Brain pericyte (primary cell): ENCODE measurements at regions not wholly inside any gene's neighbourhood (a gene's known extent, or its start where the extent isn't known, plus 50 kb on each side); places are given as distances from the start of the nearest gene placed in this dataset.
"Not testable (repeated sequence)": the region's sequence is repeated elsewhere in the genome, so short reads cannot be mapped to it uniquely, and the experiment has no call there.

Source experiments
- DNase-seq: peaks from one replicate; pipeline ENCODE4 v3.0.0-alpha.2; 2012; ENCODE audit warnings: low read depth, low spot score

DNA sequence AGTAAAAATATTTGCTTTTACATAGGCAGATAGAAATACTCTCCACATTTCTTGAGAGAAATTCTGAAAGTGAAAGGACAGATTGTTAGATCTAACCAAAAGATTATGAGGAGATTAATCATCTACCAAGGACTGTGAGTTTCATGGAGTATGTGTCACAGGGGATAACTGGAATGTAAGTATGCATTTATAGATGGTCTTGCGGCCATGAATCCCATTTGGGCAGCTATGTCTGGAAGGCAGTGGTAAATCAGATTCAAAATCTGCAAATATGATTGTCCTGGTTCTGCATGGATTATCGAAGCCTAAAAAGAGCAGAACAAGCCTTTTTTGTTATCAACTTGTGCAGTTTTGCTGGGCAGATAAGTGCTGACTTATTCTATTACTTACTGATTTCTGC is 293.8 kb downstream of the RFPL4B start:
- no peak for DNase-seq

DNA sequence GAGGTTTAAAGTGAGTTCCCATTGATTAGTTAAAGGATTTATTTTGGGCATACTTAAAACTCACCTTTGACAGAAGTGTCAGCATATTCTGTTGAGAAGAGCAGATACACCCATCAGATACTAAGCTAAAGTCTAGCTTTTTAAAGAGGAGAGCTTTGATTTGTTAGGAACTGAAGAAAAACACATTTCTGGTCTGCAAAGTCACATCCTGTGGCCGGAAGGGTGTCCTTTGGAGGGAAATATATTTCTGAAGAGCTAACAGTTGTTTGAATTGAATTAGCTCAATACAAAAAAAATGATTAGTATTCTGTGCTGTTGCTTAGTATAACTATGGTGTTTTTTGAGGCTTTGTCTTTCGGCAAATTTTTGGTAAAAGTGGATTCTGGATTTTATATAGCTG is 302.7 kb downstream of the RFPL4B start:
- DNase-seq: no peak

DNA sequence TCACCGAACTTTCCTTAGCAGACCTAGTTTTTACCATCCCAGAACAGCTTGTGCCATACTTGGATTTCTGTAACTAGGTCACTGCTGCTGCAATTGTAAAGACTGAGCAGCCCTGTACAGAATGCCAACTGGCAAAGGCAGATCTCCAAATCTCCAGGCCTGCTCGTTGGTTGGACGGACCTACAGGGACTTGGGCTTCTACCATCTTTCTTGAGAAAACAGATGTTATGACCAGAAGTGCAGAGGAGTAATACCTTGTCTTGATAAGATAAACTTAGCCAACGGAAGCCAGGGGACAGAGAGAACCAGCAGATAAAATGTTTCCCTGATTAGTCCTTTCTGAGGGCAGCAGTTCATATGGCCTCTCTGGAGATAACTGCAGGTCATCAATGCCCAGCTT is 304.1 kb downstream of the RFPL4B start:
- DNase-seq: no peak

DNA sequence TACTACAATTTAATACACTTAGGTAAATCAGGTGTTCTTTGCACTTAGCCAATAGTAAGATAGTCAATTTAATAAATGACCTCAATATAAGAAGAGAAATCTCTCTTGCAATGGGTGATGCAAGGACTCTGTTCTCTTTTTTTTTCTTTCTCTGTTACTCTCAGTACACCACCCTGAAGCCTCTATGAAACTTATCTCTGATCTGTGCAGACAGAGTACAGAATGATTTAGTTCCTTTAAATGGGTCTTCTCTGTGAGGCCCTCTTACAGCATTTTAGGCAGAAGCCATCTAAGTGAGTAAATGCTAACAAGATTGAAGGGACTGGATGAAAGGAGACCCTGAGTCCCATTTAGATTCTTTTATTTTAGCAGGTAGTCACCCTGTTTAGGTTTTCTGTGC is 312.8 kb downstream of the RFPL4B start:
- DNase-seq: no peak

DNA sequence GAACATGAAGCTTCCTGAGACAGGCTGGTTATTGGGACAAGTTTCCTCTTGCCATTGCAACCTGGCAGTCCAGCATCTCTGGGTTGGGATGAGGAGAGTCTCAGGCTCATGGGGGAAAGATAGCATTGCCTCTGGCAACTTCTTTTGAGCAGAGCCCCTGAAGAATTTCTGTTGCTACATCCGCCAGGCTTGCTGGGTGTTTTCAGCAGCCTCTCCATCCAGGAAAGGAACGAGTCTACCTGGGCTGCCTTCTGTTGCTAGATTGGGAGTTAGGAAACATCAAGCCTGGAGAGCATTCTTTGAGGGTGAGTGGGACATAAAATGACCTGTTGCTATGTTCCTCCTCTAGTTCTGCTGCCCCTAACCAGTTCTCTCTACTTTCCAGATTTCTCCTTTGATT is 313.5 kb downstream of the RFPL4B start:
- DNase-seq: no peak

DNA sequence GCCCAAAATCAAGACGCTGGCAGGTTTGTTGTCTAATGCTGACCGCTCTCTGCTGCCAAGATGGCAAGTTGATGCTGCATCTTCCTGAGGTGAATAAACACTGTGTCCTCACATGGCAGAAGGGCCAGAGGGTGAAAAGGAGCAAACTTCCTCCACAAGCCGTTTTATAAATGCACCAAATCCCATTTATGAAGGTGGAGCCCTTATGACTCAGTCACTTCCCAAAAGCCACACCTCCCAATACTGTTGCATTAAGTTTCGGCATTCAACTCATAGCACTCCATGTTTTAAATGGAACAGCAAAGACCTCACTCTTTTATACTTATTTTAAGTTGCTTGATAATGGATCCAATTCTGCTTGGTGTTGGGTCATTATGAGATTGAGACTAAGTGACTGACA is 316.6 kb downstream of the RFPL4B start:
- no peak for DNase-seq

DNA sequence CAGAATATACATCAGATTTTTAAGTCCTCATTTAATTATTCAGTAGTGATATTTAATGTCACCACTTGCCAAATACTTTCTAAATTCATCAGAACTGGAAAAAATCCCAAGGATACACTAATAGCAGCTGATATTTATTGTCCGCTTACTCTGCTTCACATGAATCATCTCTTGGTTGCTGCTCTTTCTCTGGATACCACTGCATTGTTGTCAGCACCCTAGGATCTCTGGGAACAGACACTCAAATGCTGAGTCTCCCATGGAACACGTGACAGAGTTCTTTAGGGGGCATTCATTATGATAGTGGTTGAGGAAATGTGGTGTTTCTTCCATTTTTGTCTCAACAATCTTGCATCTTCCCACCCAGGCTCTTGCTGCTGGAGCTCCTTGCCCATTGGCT is 318.0 kb downstream of the RFPL4B start:
- DNase-seq: no peak

DNA sequence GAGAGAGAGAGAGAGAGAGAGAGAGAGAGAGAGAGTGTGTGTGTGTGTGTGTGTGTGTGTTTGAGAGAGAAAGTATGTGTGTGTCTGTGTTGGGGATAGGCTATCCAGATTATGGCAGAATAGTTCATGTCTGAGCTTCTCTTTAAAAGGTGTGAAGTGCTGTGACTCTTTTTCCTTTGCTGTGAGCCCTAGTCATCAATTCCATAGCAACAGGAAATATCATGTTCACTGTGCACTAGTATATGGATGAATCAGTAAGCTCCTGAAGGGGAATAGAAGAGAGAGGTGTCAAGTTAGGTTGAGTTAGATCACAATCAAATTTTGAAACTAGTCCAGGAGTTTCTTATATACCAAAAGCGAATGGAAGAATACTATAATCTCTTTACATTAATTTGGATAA is 318.7 kb downstream of the RFPL4B start:
- no peak for DNase-seq

DNA sequence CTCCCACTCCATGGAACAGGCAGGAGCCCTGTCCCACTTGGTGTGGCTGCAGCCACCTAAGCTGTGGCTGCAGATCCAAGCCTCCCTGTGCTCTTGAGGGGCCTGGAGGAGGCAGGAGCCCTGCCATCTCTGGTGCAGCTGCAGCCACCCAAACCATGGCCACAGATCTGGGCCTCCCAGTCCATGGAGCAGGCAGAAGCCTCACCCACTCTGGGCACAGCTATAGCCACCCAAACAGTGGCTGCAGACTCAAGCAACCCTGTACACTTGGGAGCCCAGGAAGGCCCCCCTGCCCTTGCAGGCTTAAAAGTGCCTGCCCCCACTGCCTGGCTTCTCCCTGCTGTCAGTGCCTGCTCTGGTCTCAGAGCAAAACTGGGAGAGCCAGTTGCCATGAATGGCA is 320.3 kb downstream of the RFPL4B start:
- no peak for DNase-seq

DNA sequence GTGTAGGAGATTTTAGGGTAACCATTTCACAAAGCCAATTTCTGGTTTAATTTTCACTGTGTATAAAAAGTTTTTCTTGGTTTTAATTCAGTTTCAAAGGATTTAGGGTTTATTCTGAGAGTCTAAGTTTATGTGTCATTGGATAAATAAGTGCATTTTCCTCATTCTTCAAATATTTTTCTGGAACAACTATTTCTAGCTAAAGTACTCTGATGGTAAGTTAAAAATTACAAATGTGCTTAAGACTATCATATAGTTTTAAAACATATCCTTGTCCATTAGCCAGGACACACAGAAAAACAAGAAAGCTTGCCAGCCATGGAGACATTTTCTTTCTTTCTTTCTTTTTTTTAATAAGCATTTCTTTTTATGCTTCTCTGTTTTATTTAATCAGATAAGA is 333.0 kb downstream of the RFPL4B start:
- DNase-seq: no peak

DNA sequence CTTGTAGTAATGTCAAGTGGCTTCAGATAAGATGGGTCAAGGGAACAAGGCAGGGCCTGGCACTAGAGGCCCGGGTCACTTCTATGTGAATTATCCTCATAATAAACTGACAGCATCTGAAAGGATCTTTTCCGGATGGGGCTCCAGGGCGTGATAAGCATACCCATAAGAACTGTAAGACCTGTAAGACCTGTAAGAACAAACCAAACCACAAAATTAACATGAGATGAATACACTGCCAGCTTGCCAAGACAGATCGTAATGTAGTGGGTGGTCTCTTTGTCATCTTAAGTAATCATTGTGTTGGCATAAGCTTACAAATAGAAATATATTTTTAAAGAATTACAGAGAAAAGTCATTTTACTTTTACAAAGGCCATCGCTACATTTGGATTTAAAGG is 334.9 kb downstream of the RFPL4B start:
- no peak for DNase-seq

DNA sequence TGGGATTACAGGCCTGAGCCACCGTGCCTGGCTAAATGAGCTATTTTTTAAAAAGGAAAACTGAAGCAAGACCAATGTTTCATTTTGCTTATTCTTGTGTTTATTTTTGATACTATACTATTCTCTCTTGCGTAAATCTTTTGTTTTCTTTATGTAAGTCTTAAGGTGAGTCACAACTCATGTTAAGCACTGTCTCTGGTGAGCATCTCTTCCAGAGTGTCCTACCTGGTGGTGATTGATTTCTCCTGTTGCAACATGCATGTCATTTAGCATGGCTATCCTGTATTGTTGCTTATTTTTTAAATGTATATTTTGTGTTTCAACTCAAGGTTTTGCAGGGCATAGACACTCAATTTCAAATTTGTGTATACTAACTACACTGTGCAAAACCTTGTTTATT is 336.0 kb downstream of the RFPL4B start:
- no peak for DNase-seq

DNA sequence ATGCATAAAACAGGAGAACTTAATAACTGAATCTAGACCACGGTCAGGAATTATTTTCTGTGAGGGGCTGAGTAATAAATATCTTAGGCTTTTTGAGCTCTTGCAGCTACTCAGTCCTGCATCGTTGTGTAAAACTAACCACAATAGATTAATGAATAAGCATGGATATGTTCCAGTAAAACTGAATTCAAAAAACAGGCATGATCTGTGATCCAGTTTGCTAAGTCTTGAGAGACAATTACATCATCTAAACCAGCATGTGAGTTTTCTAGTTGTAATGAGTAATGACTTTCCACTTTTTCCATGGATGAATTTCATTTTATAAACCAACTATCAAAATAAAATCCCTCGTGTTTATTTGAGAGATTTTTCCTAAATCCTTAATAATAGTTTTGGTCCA is 336.8 kb downstream of the RFPL4B start:
- DNase-seq: peak; percentile 27

DNA sequence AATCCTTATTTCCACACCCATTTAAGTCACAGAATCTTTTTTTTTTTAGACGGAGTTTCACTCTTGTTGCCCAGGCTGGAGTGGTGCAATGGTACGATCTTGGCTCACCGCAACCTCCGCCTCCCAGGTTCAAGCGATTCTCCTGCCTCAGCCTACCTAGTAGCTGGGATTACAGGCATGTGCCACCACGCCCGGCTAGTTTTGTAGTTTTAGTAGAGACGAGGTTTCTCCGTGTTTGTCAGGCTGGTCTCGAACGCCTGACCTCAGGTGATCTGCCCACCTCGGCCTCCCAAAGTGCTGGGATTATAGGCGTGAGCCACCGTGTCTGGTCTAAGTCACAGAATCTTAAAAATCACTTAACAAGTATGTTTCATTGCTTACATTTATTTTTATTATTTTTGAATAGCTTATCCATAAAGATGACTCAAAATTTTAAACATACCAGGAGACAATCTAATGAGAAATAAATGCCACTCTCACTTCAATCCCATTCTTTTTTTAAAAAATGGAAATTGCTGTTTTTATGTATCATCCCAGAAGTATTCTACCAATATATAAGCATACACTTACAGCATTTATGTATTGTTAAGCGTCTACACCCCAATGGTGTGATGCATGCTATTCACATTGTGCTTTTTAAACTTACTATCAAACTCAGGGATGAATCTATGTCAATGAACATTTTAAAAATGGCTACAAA is 338.5 kb downstream of the RFPL4B start:
- not testable (repeated sequence) for DNase-seq

DNA sequence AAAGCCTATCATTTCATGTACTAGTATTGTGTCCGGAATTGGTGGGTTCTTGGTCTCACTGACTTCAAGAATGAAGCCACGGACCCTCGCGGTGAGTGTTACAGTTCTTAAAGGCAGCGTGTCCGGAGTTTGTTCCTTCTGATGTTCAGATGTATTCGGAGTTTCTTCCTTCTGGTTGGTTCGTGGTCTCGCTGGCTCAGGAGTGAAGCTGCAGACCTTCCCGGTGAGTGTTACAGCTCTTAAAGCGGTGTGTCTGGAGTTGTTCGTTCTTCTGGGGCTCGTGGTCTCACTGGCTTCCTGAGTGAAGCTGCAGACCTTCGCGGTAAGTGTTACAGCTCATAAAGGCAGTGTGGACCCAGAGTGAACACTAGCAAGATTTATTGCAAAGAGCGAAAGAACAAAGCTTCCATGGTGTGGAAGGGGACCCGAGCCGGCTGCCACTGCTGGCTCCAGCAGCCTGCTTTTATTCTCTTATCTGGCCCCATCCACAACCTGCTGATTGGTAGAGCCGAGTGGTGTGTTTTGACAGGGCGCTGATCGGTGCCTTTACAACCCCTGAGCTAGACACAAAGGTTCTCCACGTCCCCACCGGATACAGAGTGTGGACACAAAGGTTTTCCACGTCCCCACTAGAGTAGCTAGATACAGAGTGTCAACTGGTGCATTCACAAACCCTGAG is 341.5 kb downstream of the RFPL4B start:
- not testable (repeated sequence) for DNase-seq

DNA sequence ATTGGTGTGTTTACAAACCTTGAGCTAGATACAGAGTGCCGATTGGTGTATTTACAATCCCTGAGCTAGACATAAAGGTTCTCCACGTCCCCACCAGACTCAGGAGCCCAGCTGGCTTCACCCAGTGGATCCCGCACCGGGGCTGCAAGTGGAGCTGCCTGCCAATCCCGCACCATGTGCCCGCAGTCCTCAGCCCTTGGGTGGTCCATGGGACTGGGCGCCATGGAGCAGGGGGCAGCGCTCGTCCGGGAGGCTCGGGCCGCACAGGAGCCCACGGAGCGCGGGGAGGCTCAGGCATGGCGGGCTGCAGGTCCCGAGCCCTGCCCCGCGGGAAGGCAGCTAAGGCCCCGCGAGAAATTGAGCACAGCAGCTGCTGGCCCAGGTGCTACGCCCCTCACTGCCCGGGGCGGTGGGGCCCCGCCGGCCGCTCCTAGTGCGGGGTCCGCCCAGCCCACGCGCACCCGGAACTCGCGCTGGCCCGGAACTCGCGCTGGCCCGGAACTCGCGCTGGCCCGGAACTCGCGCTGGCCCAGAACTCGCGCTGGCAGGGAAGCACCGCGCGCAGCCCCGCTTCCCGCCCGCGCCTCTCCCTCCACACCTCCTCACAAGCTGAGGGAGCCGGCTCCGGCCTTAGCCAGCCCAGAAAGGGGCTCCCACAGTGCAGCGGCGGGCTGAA is 342.2 kb downstream of the RFPL4B start:
- DNase-seq: not testable (repeated sequence)

DNA sequence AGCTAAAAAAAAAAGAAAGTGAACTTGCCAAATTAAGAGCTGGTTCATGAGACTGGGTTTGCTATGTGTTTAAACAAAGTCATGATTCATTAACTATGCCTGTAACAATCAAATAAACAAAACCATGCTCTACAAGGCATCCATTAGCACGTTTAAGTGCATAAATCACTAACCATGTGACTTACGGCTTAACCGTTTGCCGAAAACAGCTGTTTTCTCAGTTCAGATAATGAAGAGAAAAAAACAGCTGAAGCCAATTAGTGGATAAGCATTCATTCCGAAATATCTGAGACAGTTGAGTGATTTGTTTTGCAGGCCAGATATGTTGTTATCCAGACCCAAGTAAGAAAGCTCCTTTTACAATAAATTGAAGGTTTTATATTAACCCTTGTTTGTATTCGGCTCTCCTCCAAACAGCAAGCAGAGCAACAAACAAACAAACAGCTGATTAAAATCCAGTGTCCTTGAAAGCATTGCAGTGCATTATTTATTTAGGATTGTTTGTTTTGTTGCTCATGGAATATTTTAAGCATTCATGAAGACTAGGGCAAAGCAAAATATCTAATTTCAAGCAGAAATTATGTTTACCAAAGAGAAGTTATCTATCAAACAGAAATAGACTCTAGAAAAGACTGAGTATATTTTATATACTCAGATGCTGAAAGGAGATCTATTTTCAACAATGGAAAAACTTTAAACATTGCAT is 343.5 kb downstream of the RFPL4B start:
- no peak for DNase-seq

DNA sequence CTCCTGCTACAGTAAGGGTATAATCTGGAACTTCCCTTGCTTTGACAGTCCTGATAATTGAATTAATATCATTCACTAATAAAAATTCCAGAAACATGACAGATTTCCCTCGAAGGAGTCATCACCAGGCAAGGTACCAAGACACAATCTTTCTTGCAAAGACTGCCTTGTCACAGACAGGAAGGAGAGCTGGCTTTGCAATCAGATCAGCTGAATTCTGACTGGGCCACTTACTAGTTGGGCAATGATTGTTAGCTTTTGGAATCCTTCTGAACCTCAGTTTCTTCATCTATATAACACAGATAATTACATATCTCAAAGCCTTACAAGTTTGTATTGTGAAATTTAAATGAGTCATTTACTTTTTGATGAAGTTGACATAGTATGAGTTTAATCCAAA is 344.2 kb downstream of the RFPL4B start:
- no peak for DNase-seq

DNA sequence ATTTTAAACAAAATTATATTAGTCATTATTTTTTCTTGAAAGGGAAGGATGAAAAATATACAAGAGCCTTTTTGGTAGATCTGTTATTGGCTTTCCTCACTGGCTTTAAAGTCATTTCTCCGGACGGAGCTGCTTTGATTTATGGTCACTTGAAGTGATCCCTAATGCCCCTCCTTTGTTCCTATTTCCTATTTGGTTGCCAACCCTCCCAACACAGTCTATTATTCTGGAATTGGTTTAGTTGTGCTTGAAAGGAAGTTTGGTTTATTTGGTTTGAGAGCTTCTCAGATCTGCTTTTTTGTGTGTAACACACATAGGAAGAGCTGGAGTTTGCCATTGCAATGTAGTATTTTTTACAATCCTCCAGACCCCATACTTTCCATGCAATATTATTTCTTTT is 347.9 kb downstream of the RFPL4B start:
- no peak for DNase-seq

DNA sequence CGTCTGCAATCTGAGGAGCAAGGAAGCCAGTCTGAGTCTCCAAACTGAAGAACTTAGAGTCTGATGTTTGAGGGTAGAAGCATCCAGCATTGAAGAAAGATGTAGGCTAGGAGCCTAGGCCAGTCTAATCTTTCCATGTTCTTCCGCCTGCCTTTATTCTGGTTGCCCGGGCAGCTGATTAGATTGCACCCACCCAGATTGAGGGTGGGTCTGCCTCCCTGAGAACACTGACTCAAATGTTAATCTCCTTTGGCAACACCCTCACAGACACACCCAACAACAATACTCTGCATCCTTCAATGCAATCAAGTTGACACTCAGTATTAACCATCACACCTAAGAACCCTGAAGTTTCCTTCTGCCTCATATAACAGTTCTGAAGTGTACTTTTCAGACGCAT is 350.1 kb downstream of the RFPL4B start:
- no peak for DNase-seq

DNA sequence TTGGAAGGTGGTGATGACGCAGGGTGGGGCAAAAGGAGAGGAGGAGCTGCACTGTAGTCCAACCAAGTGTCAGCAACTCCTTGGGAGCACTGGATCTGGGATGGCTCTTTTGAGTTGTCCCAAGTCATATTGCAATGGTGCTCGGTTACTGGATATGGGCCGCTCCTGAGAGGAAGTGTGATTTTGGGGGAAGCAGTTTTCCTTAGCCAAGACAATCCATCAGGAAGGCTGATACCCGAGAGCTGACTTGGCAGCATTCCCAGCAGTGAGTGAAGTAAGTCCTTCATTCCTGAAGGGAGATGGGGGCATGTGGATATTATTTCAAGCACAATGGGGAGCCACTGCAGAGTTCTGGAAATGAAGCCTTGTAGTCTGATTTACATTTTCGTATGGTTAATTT is 354.1 kb downstream of the RFPL4B start:
- peak; percentile 41 for DNase-seq

DNA sequence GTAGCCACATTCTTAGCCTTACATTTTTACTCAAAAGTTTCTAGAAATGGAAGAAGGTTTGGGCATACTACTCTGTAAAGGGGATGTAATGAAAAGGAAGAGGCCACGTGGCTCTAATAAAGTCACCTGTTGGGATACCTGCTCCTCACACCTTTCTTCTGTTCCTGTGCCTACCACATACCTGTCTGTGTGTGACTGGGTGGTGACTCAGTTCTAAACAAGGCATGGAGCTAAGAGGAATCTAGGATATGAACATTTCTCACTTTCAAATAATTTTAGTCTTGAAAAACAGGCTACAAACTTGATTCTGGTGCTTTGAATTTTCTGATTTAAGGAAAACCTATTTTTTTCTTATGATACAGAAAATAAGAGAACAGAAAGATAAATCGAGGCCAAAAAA is 363.6 kb downstream of the RFPL4B start:
- DNase-seq: no peak
